ENCODE measurements at regions not wholly inside any gene's neighbourhood (a gene's known extent, or its start where the extent isn't known, plus 50 kb on each side); places are given as distances from the start of the nearest gene placed in this dataset.

GRCh38 chr2:158021226-158021625 is 80.5 kb upstream of the UPP2 start:
- Histone ChIP-seq H3K27me3 (no peaks in the 10 kb centered on the region), H3K4me3 (no peak overlapping the region), H3K36me3 (no peaks in the 10 kb centered on the region), H3K4me1 (no peaks in the 10 kb centered on the region), H3K9me3 (no peaks in the 10 kb centered on the region), H3K27ac (no peak overlapping the region)
- TF ChIP-seq CTCF (IDR thresholded peaks at IDR 0.05) = no peak
- DNase-seq (ENCODE audit: low spot score) = no peak

- no peak for TF ChIP-seq CTCF (IDR thresholded peaks at IDR 0.05)
- DNase-seq (ENCODE audit: low spot score) = no peak
- Histone ChIP-seq H3K4me1 (no peaks in the 10 kb centered on the region), H3K27me3 (no peaks in the 10 kb centered on the region), H3K9me3 (no peaks in the 10 kb centered on the region), H3K27ac (no peak overlapping the region), H3K4me3 (no peak overlapping the region), H3K36me3 (no peaks in the 10 kb centered on the region)
Measured at GRCh38 chr2:158015428-158016076, 86.1 kb upstream of the UPP2 start.

- TF ChIP-seq CTCF (IDR thresholded peaks at IDR 0.05) = no peak
- Histone ChIP-seq H3K4me3 (no peak overlapping the region), H3K27ac (no peak overlapping the region), H3K36me3 (no peaks in the 10 kb centered on the region), H3K4me1 (peaks cover 0 to 4% of the 10 kb centered on the region in 2 donors), H3K27me3 (no peaks in the 10 kb centered on the region), H3K9me3 (no peaks in the 10 kb centered on the region)
- no peak for DNase-seq (ENCODE audit: low spot score)
Measured at GRCh38 chr2:158013891-158014290, 87.8 kb upstream of the UPP2 start.

- Histone ChIP-seq H3K9me3 (no peaks in the 10 kb centered on the region), H3K4me1 (peaks cover 0 to 4% of the 10 kb centered on the region in 2 donors), H3K4me3 (no peak overlapping the region), H3K27me3 (no peaks in the 10 kb centered on the region), H3K27ac (no peak overlapping the region), H3K36me3 (no peaks in the 10 kb centered on the region)
- TF ChIP-seq CTCF (IDR thresholded peaks at IDR 0.05) = no peak
- no peak for DNase-seq (ENCODE audit: low spot score)
Measured at GRCh38 chr2:158011055-158011771, 90.5 kb upstream of the UPP2 start.

- H3K4me3 ChIP-seq = no peak overlapping the region
Measured at GRCh38 chr2:158009399-158009798, 92.3 kb upstream of the UPP2 start.

More at GRCh38 chr2:158009399-158009798, 92.3 kb upstream of the UPP2 start:
- H3K27me3 ChIP-seq = no peaks in the 10 kb centered on the region
- no peaks in the 10 kb centered on the region for H3K36me3 ChIP-seq
- no peaks in the 10 kb centered on the region for H3K9me3 ChIP-seq
- no peak for DNase-seq (ENCODE audit: low spot score)
- no peak for TF ChIP-seq CTCF (IDR thresholded peaks at IDR 0.05)
- H3K27ac ChIP-seq = no peak overlapping the region
- peaks cover 0 to 4% of the 10 kb centered on the region in 2 donors for H3K4me1 ChIP-seq

Data from right atrium auricular region (tissue), 2 donors.